ENCODE measurements at regions not wholly inside any gene's neighbourhood (a gene's known extent, or its start where the extent isn't known, plus 50 kb on each side); places are given as distances from the start of the nearest gene placed in this dataset.
A peak's percentile ranks its signal among the peaks of the same experiment; 100 is the strongest.
"Not testable (repeated sequence)": the region's sequence is repeated elsewhere in the genome, so short reads cannot be mapped to it uniquely, and the experiment has no call there.

- TF ChIP-seq BMI1 (IDR thresholded peaks at IDR 0.05; ENCODE audit: borderline replicate concordance) (no peak), CBFB (IDR thresholded peaks at IDR 0.05; ENCODE audit: low read depth) (no peak), BHLHE40 (IDR thresholded peaks at IDR 0.05; ENCODE audit: borderline replicate concordance in 1 of 2, low read depth in 2 of 2, low read length in 1 of 2) (no peak), CTCF (IDR thresholded peaks at IDR 0.05 in 2 of 3, conservative IDR thresholded peaks at IDR 0.05 in 1 of 3; ENCODE audit: control insufficient read depth in 2 of 3, extremely low read depth in 1 of 3, insufficient read depth in 1 of 3, low read depth in 3 of 3, low read length in 3 of 3) (no peak), POLR2A (IDR thresholded peaks at IDR 0.05; ENCODE audit: low read depth, low read length) (no peak), IKZF1 (conservative IDR thresholded peaks at IDR 0.05) (no peak), RCOR1 (conservative IDR thresholded peaks at IDR 0.05; ENCODE audit: low read depth, low read length) (no peak), IRF3 (IDR thresholded peaks at IDR 0.05) (no peak), SIN3A (IDR thresholded peaks at IDR 0.05; ENCODE audit: low read depth, low read length) (no peak), CBX5 (IDR thresholded peaks at IDR 0.05; ENCODE audit: low read depth) (no peak), CBX3 (IDR thresholded peaks at IDR 0.05; ENCODE audit: borderline replicate concordance, low read depth) (no peak), SIX5 (IDR thresholded peaks at IDR 0.05; ENCODE audit: low read depth, low read length, severe bottlenecking) (no peak), BCLAF1 (IDR thresholded peaks at IDR 0.05) (no peak), MEF2B (IDR thresholded peaks at IDR 0.05; ENCODE audit: partially characterized antibody, poor library complexity, severe bottlenecking) (no peak)
- Histone ChIP-seq H3K27me3 (replicated peaks in 1 of 2; ENCODE audit: control insufficient read depth in 2 of 2, insufficient read depth in 2 of 2, low read length in 1 of 2) (no peaks in the 10 kb centered on the region), H3K4me1 (ENCODE audit: control insufficient read depth, insufficient read depth, low read length) (no peaks in the 10 kb centered on the region), H3K36me3 (ENCODE audit: control insufficient read depth in 2 of 2, insufficient read depth in 2 of 2, low read length in 1 of 2) (no peaks in the 10 kb centered on the region), H3K27ac (ENCODE audit: control insufficient read depth, insufficient read depth) (no peak overlapping the region), H4K20me1 (ENCODE audit: control insufficient read depth, insufficient read depth) (no peaks in the 10 kb centered on the region), H3K4me3 (no peak overlapping the region), H3K4me2 (ENCODE audit: control insufficient read depth, insufficient read depth) (no peak overlapping the region), H2AFZ (ENCODE audit: control insufficient read depth, low read depth, low read length) (no peak overlapping the region), H3K79me2 (ENCODE audit: control insufficient read depth, insufficient read depth, low read length) (no peaks in the 10 kb centered on the region), H3K9me3 (replicated peaks; ENCODE audit: control insufficient read depth, insufficient read depth, low read length) (no peaks in the 10 kb centered on the region), H3K9ac (ENCODE audit: control insufficient read depth, insufficient read depth, low read length) (no peak overlapping the region)
- no peak for FAIRE-seq
- peak; percentile 44; the same call in 1 of the 3 replicates for ATAC-seq
- 6% methylated on average over 1 of the region's 1 CpG for WGBS (ENCODE audit: insufficient coverage, insufficient replicate concordance, low lambda C conversion rate, missing lambda C conversion rate)
- in situ Hi-C loops (cut with MboI) = no loop called here
- no TSS peak for BruUV-seq (replicated peaks)
- no peak for DNase-seq (ENCODE audit: low read depth, low spot score)
- intact Hi-C loops (cut with micrococcal nuclease; ENCODE audit: unreplicated experiment) = no loop called here
- POLR2A ChIA-PET = no interaction called here
- RAD21 ChIA-PET (ENCODE audit: unreplicated experiment) = no interaction called here
- SMC1A ChIA-PET (ENCODE audit: uncharacterized antibody, unreplicated experiment) = no interaction called here
- CTCF ChIA-PET = no interaction called here
Measured at GRCh38 chr7:104074529-104074928, 85.1 kb upstream of the RELN start.

- H2AFZ ChIP-seq (ENCODE audit: control insufficient read depth, low read depth, low read length); H3K36me3 ChIP-seq (ENCODE audit: control insufficient read depth in 2 of 2, insufficient read depth in 2 of 2, low read length in 1 of 2); H3K9ac ChIP-seq (ENCODE audit: control insufficient read depth, insufficient read depth, low read length); BruUV-seq (replicated peaks); CTCF ChIA-PET; DNase-seq (ENCODE audit: low read depth, low spot score); H3K27me3 ChIP-seq (replicated peaks in 1 of 2; ENCODE audit: control insufficient read depth in 2 of 2, insufficient read depth in 2 of 2, low read length in 1 of 2); FAIRE-seq; SMC1A ChIA-PET (ENCODE audit: uncharacterized antibody, unreplicated experiment); POLR2A ChIA-PET; H3K9me3 ChIP-seq (replicated peaks; ENCODE audit: control insufficient read depth, insufficient read depth, low read length); H3K79me2 ChIP-seq (ENCODE audit: control insufficient read depth, insufficient read depth, low read length); intact Hi-C loops (cut with micrococcal nuclease; ENCODE audit: unreplicated experiment); ATAC-seq; H3K4me3 ChIP-seq; in situ Hi-C loops (cut with MboI); H3K4me1 ChIP-seq (ENCODE audit: control insufficient read depth, insufficient read depth, low read length); RAD21 ChIA-PET (ENCODE audit: unreplicated experiment); H3K4me2 ChIP-seq (ENCODE audit: control insufficient read depth, insufficient read depth); H4K20me1 ChIP-seq (ENCODE audit: control insufficient read depth, insufficient read depth); H3K27ac ChIP-seq (ENCODE audit: control insufficient read depth, insufficient read depth): not testable (repeated sequence)
- WGBS (ENCODE audit: insufficient coverage, insufficient replicate concordance, low lambda C conversion rate, missing lambda C conversion rate) = 70% methylated on average over 22 of the region's 25 CpGs
Measured at GRCh38 chr7:104071641-104072040, 82.2 kb upstream of the RELN start.
